ENCODE measurements at regions not wholly inside any gene's neighbourhood (a gene's known extent, or its start where the extent isn't known, plus 50 kb on each side); places are given as distances from the start of the nearest gene placed in this dataset.
A peak's percentile ranks its signal among the peaks of the same experiment; 100 is the strongest.

- TF ChIP-seq CTCF (conservative IDR thresholded peaks at IDR 0.05; ENCODE audit: low read depth, low read length) (no peak), EZH2 (IDR thresholded peaks at IDR 0.05; ENCODE audit: low read length, unreplicated experiment) (peak; percentile 55)
Measured at GRCh38 chr1:2866422-2867086, 65.1 kb upstream of the TTC34 start.

Data from PC-3 (cell line).